SK-N-SH (cell line): ENCODE measurements at regions not wholly inside any gene's neighbourhood (a gene's known extent, or its start where the extent isn't known, plus 50 kb on each side); places are given as distances from the start of the nearest gene placed in this dataset.

ENCODE experiments used
- CTCF ChIA-PET: fragments of 300-600, 350-600 bp; formaldehyde crosslinking; extraction: SDS; loops from one replicate; lab custom pipeline; 2021; lab: Yijun Ruan, JAX
- POLR2A ChIA-PET: fragments of 350-600 bp; sonication (Branson Sonifier 250); formaldehyde crosslinking; extraction: SDS; loops from one replicate; lab custom pipeline; 2020; ENCODE audit warnings: antibody characterized with exemption, inconsistent platforms; lab: Yijun Ruan, JAX
- DNase-seq: peaks from one replicate; pipeline ENCODE4 v3.0.0; 2012
- H2AFZ ChIP-seq: fragments of 200-600 bp; sonication (generic); 2 replicates; pipeline ENCODE4 v1.8.1; 2016; ENCODE audit warnings: antibody characterized with exemption, mild to moderate bottlenecking, low read depth
- H3F3A ChIP-seq: fragments of 200-600 bp; sonication (generic); replicated peaks from 2 replicates; pipeline ENCODE3; 2016; ENCODE audit warnings: antibody characterized with exemption, mild to moderate bottlenecking; ENCODE audit not compliant: insufficient read depth
- H3K27ac ChIP-seq, 2 experiments: fragments of 200-500 bp in 1 of 2; fragments of 200-600 bp in 1 of 2; sonication (Bioruptor generic) in 1 of 2; sonication (generic), shearing (Covaris generic) in 1 of 2; 2 replicates each; pipeline versions ENCODE4 v1.5.1 to v1.6.1; 2014 to 2016; ENCODE audit warnings: low read depth in 2 of 2, inconsistent platforms in 1 of 2, low read length in 1 of 2, mild to moderate bottlenecking in 1 of 2, mixed read lengths in 1 of 2
- H3K27me3 ChIP-seq: fragments of 200-600 bp; sonication (generic), shearing (Covaris generic); 2 replicates; pipeline ENCODE4 v1.6.1; 2016; ENCODE audit warnings: mixed run types; ENCODE audit not compliant: insufficient read depth
- H3K36me3 ChIP-seq, 2 experiments: fragments of 200-500 bp in 1 of 2; fragments of 200-600 bp in 1 of 2; sonication (Bioruptor generic) in 1 of 2; sonication (generic) in 1 of 2; replicated peaks in 1 of 2; 2 replicates each; pipeline versions ENCODE3 to v1.5.1; 2014 to 2016; ENCODE audit warnings: low read length in 1 of 2, mild to moderate bottlenecking in 1 of 2; ENCODE audit not compliant: insufficient read depth in 2 of 2, control insufficient read depth in 1 of 2
- H3K4me1 ChIP-seq, 2 experiments: fragments of 200-500 bp in 1 of 2; fragments of 200-600 bp in 1 of 2; sonication (Bioruptor generic) in 1 of 2; sonication (generic), shearing (Covaris generic) in 1 of 2; 2 replicates each; pipeline versions ENCODE4 v1.5.1 to v1.6.1; 2014 to 2016; ENCODE audit warnings: low read depth in 1 of 2, low read length in 1 of 2, mixed run types in 1 of 2; ENCODE audit not compliant: insufficient read depth in 2 of 2, control insufficient read depth in 1 of 2
- H3K4me2 ChIP-seq: fragments of 200-600 bp; sonication (generic), shearing (Covaris generic); 2 replicates; pipeline ENCODE4 v1.6.1; 2017; ENCODE audit warnings: mixed run types
- H3K4me3 ChIP-seq, 2 experiments: fragments of 200-500 bp in 1 of 2; fragments of 200-600 bp in 1 of 2; sonication (Bioruptor generic) in 1 of 2; sonication (generic), shearing (Covaris generic) in 1 of 2; 2 replicates each; pipeline versions ENCODE4 v1.5.1 to v1.8.1; 2014 to 2016; ENCODE audit warnings: low read depth in 2 of 2, inconsistent platforms in 1 of 2, low read length in 1 of 2, mild to moderate bottlenecking in 1 of 2, mixed read lengths in 1 of 2, moderate library complexity in 1 of 2
- H3K79me2 ChIP-seq: fragments of 200-600 bp; sonication (generic); 2 replicates; pipeline ENCODE4 v1.8.1; 2017; ENCODE audit warnings: mild to moderate bottlenecking; ENCODE audit not compliant: insufficient read depth
- H3K9ac ChIP-seq: fragments of 200-600 bp; sonication (generic); 2 replicates; pipeline ENCODE4 v1.6.1; 2017; ENCODE audit warnings: mixed run types
- H3K9me2 ChIP-seq: fragments of 200-600 bp; sonication (generic); 2 replicates; pipeline ENCODE4 v1.6.1; 2017; ENCODE audit warnings: mixed run types
- H3K9me3 ChIP-seq: fragments of 200-600 bp; sonication (generic); 2 replicates; pipeline ENCODE4 v1.6.1; 2017; ENCODE audit warnings: mixed run types, mild to moderate bottlenecking, moderate library complexity
- H4K20me1 ChIP-seq: fragments of 200-600 bp; sonication (generic); 2 replicates; pipeline ENCODE4 v1.6.1; 2017; ENCODE audit warnings: mild to moderate bottlenecking, mixed run types; ENCODE audit not compliant: insufficient read depth
- EP300 ChIP-seq, 2 experiments: IDR thresholded peaks; 2 replicates each; pipeline versions ENCODE4 v1.4.0 to v1.6.1; 2012; ENCODE audit warnings: borderline replicate concordance in 1 of 2, low read depth in 1 of 2, low read length in 1 of 2
- EZH2phosphoT487 ChIP-seq: fragments of 200-600 bp; sonication (generic); IDR thresholded peaks from 2 replicates; pipeline ENCODE4 v1.6.1; 2017; ENCODE audit warnings: low read depth, mixed run types, mild to moderate bottlenecking, antibody characterized with exemption, moderate library complexity, borderline replicate concordance
- IRF3 ChIP-seq: fragments of 150-350 bp; IDR thresholded peaks from 2 replicates; pipeline ENCODE4 v1.6.1; 2016; ENCODE audit warnings: mild to moderate bottlenecking, low read depth, low read length
- JUND ChIP-seq: IDR thresholded peaks from 2 replicates; pipeline ENCODE4 v1.4.0; 2012
- MAX ChIP-seq: IDR thresholded peaks from 2 replicates; pipeline ENCODE4 v1.4.0; 2012; ENCODE audit warnings: low read depth
- MEF2A ChIP-seq: IDR thresholded peaks from 2 replicates; pipeline ENCODE4 v1.4.0; 2012; ENCODE audit warnings: low read depth, borderline replicate concordance
- MXI1 ChIP-seq: IDR thresholded peaks from 2 replicates; pipeline ENCODE4 v1.6.1; 2012; ENCODE audit warnings: mild to moderate bottlenecking, low read depth, low read length, improper control_type of control experiment
- NFIC ChIP-seq: IDR thresholded peaks from 2 replicates; pipeline ENCODE4 v1.4.0; 2012; ENCODE audit warnings: borderline replicate concordance
- NRF1 ChIP-seq: IDR thresholded peaks from 2 replicates; pipeline ENCODE4 v1.6.1; 2012; ENCODE audit warnings: low read depth, mild to moderate bottlenecking, low read length
- RAD21 ChIP-seq: IDR thresholded peaks from 2 replicates; pipeline ENCODE4 v1.6.1; 2012; ENCODE audit warnings: mild to moderate bottlenecking, low read length
- RCOR1 ChIP-seq: fragments of 150-350 bp; IDR thresholded peaks from 2 replicates; pipeline ENCODE4 v1.6.1; 2017; ENCODE audit warnings: antibody characterized with exemption, low read length
- SIN3A ChIP-seq: IDR thresholded peaks from 2 replicates; pipeline ENCODE4 v1.6.1; 2012; ENCODE audit warnings: low read depth, mild to moderate bottlenecking, low read length, moderate library complexity, borderline replicate concordance
- SMC3 ChIP-seq: IDR thresholded peaks from 2 replicates; pipeline ENCODE4 v1.6.1; 2012; ENCODE audit warnings: low read depth, low read length, improper control_type of control experiment
- TEAD4 ChIP-seq: IDR thresholded peaks from 2 replicates; pipeline ENCODE4 v1.4.0; 2012; ENCODE audit warnings: mild to moderate bottlenecking, borderline replicate concordance; ENCODE audit not compliant: insufficient read depth
- ZBTB33 ChIP-seq: IDR thresholded peaks from 2 replicates; pipeline ENCODE4 v1.4.0; 2012; ENCODE audit warnings: low read depth, borderline replicate concordance
- WGBS: methylation state at CpG from one replicate; pipeline ENCODE4 v1.1.6; 2017; ENCODE audit warnings: low lambda C conversion rate; 5-methylcytosine and 5-hydroxymethylcytosine counted together
- TF ChIP-seq, protein P1 (sequence below): fragments of 150-350 bp; IDR thresholded peaks from 2 replicates; pipeline ENCODE4 v1.6.1; 2017; ENCODE audit warnings: antibody characterized with exemption, low read length, low read depth, borderline replicate concordance

DNA sequence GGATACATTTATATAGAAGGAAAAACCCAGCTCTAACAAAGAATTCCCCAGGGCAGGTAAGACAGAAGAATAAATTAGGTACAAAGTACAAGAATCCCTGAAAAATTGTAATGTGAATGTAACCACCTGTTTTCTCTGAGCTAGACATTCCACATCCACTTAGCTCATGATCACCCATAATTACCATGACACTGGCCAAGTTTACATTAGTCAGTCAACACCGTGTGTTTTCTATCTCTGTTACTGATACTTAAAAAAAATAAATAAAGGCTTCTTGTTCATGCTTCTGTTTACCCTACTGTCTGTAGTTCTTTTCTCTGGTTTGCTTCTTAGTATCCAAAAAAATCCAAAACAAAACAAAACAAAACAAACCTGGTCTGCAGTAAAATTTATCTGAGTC, 66.0 kb downstream of the CBLL2 start:
- 15% methylated on average over 1 of the region's 1 CpG for WGBS
- POLR2A ChIA-PET, result no interaction called here
- Histone ChIP-seq H3K27ac (no peak overlapping the region), H3K9ac (no peak overlapping the region), H3K27me3 (no peaks in the 10 kb centered on the region), H3K4me1 (no peaks in the 10 kb centered on the region), H4K20me1 (no peaks in the 10 kb centered on the region), H2AFZ (no peak overlapping the region), H3K9me3 (no peaks in the 10 kb centered on the region), H3K36me3 (no peaks in the 10 kb centered on the region), H3K4me3 (no peak overlapping the region), H3F3A (no peaks in the 10 kb centered on the region), H3K9me2 (no peaks in the 10 kb centered on the region), H3K4me2 (no peak overlapping the region), H3K79me2 (no peaks in the 10 kb centered on the region)
- CTCF ChIA-PET, result interaction anchor here (1.1 kb wide), 1 partner anchor 258 kb away, joined by 3 read pairs; no protein-coding TSS in a partner anchor
- DNase-seq, result no peak
- TF ChIP-seq, protein P1, sequence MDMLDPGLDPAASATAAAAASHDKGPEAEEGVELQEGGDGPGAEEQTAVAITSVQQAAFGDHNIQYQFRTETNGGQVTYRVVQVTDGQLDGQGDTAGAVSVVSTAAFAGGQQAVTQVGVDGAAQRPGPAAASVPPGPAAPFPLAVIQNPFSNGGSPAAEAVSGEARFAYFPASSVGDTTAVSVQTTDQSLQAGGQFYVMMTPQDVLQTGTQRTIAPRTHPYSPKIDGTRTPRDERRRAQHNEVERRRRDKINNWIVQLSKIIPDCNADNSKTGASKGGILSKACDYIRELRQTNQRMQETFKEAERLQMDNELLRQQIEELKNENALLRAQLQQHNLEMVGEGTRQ, result no peak

DNA sequence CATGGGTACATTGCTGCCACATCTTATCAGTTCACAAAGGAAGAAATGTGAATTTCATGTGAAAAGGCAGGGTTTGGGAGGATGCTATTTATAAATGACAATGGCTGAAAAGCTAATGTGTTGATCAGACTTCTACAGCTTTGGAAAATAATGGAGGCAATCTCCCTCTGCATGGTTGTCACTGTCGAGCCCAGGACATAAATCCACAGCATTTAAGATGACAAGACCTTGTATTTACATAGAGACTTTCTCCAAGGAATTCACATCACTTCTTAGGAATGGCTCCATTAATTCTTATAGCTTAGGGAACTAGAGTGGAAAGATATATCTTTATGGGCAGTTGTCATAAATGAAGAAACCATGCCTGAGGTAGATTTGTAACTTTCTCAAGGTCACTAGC, 66.7 kb downstream of the CBLL2 start:
- TF ChIP-seq MXI1 (no peak), EP300 (IDR thresholded peaks at IDR 0.05; ENCODE audit: borderline replicate concordance in 1 of 2, low read depth in 1 of 2, low read length in 1 of 2) (no peak), NRF1 (no peak), IRF3 (no peak), RCOR1 (no peak), JUND (no peak), NFIC (no peak), TEAD4 (no peak), EZH2phosphoT487 (no peak), ZBTB33 (no peak), RAD21 (no peak), SIN3A (no peak), MAX (no peak), SMC3 (no peak), MEF2A (no peak)
- TF ChIP-seq, protein P1, result no peak
- WGBS, result 8% methylated on average over 1 of the region's 1 CpG
- Histone ChIP-seq H4K20me1 (no peaks in the 10 kb centered on the region), H3K9me2 (no peaks in the 10 kb centered on the region), H3K9me3 (no peaks in the 10 kb centered on the region), H3K27ac (no peak overlapping the region), H3F3A (no peaks in the 10 kb centered on the region), H2AFZ (no peak overlapping the region), H3K27me3 (no peaks in the 10 kb centered on the region), H3K79me2 (no peaks in the 10 kb centered on the region), H3K4me3 (no peak overlapping the region), H3K4me2 (no peak overlapping the region), H3K9ac (no peak overlapping the region), H3K4me1 (no peaks in the 10 kb centered on the region), H3K36me3 (no peaks in the 10 kb centered on the region)
- POLR2A ChIA-PET, result no interaction called here
- DNase-seq, result no peak
- CTCF ChIA-PET, result interaction anchor here (1.1 kb wide), 1 partner anchor 259 kb away, joined by 3 read pairs; no protein-coding TSS in a partner anchor
